HepG2 (cell line): ENCODE measurements at regions not wholly inside any gene's neighbourhood (a gene's known extent, or its start where the extent isn't known, plus 50 kb on each side); places are given as distances from the start of the nearest gene placed in this dataset.

ENCODE experiments used
- ATAD3A ChIP-seq: sonication (generic); formaldehyde crosslinking; IDR thresholded peaks from 2 replicates; pipeline ENCODE4 v1.4.0; 2020; ENCODE audit warnings: missing genetic modification reagents
- ATF3 ChIP-seq: sonication (generic); formaldehyde crosslinking; IDR thresholded peaks from 2 replicates; pipeline ENCODE4 v1.4.0; 2020; ENCODE audit warnings: missing genetic modification reagents
- FLYWCH1 ChIP-seq: sonication (generic); formaldehyde crosslinking; IDR thresholded peaks from 2 replicates; pipeline ENCODE4 v1.8.1; 2023; ENCODE audit warnings: mild to moderate bottlenecking, missing genetic modification reagents
- FOXJ3 ChIP-seq: sonication (generic); formaldehyde crosslinking; IDR thresholded peaks from 2 replicates; pipeline ENCODE4 v1.4.0; 2020; ENCODE audit warnings: missing genetic modification reagents, mild to moderate bottlenecking, borderline replicate concordance
- HMG20A ChIP-seq: IDR thresholded peaks from 2 replicates; pipeline ENCODE4 v1.6.1; 2016; ENCODE audit warnings: borderline replicate concordance
- POLR2A ChIP-seq, 2 experiments: IDR thresholded peaks; 2 replicates each; pipeline ENCODE4 v1.6.1; 2011; ENCODE audit warnings: low read depth in 2 of 2, low read length in 2 of 2, mild to moderate bottlenecking in 1 of 2, moderate library complexity in 1 of 2; ENCODE audit not compliant: insufficient read depth in 1 of 2
- SRSF1 ChIP-seq: fragments of 200-400 bp; formaldehyde crosslinking; optimal IDR thresholded peaks from 2 replicates; pipeline ENCODE3; 2017; ENCODE audit warnings: mild to moderate bottlenecking, low read depth, low read length, moderate library complexity
- TCF7L2 ChIP-seq: IDR thresholded peaks from 2 replicates; pipeline ENCODE4 v1.6.1; 2011; ENCODE audit warnings: mild to moderate bottlenecking, low read depth, low read length, moderate library complexity
- YY1 ChIP-seq: IDR thresholded peaks from 2 replicates; pipeline ENCODE4 v1.6.1; 2011; ENCODE audit warnings: low read length, low read depth, moderate library complexity, mild to moderate bottlenecking; ENCODE audit not compliant: insufficient read depth, insufficient replicate concordance
- ZNF280B ChIP-seq: sonication (generic); formaldehyde crosslinking; IDR thresholded peaks from 2 replicates; pipeline ENCODE4 v1.5.0; 2020; ENCODE audit warnings: missing genetic modification reagents, mild to moderate bottlenecking, borderline replicate concordance
- ZNF530 ChIP-seq: sonication (generic); formaldehyde crosslinking; IDR thresholded peaks from 2 replicates; pipeline ENCODE4 v1.5.0; 2020; ENCODE audit warnings: low read depth, mild to moderate bottlenecking, missing genetic modification reagents

GRCh38 chr1:48127735-48128685, 94.5 kb upstream of the SLC5A9 start:
- TF ChIP-seq ATAD3A, result no peak
- no peak for TF ChIP-seq TCF7L2
- TF ChIP-seq FLYWCH1 (CRISPR knock-in tag), result no peak
- no peak for TF ChIP-seq SRSF1
- TF ChIP-seq FOXJ3 (CRISPR knock-in tag), result no peak
- no peak for TF ChIP-seq ZNF280B
- no peak for TF ChIP-seq POLR2A (IDR thresholded peaks at IDR 0.05; ENCODE audit: insufficient read depth in 1 of 2, low read depth in 2 of 2, low read length in 2 of 2)
- TF ChIP-seq ATF3, result no peak
- no peak for TF ChIP-seq YY1
- TF ChIP-seq ZNF530 (CRISPR knock-in tag), result no peak
- TF ChIP-seq HMG20A (CRISPR knock-in tag), result no peak
